ENCODE measurements at regions not wholly inside any gene's neighbourhood (a gene's known extent, or its start where the extent isn't known, plus 50 kb on each side); places are given as distances from the start of the nearest gene placed in this dataset.
"Not testable (repeated sequence)": the region's sequence is repeated elsewhere in the genome, so short reads cannot be mapped to it uniquely, and the experiment has no call there.

DNA sequence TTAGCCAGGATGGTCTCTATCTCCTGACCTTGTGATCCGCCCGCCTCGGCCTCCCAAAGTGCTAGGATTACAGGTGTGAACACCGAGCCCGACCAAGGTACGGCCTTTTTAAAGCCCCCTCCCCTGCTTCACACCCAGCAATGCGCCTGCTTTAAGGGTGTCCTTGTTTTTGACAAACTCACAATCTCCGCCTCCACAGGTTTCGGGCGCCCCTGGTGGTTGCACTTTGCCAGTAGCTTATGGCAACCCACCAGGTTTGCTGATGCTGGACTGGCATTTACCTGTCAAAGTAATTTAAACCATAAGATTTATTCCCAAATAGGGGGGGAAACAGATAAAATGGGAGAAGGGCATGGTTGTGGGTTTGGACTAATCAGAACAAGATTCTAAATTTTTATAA lies 883.6 kb downstream of the SPATA31A7 start:
- not testable (repeated sequence) for DNase-seq (ENCODE audit: extremely low spot score, unreplicated experiment); H3K4me1 Mint-ChIP-seq (ENCODE audit: unreplicated experiment); H3K4me3 Mint-ChIP-seq (ENCODE audit: unreplicated experiment); H3K27me3 Mint-ChIP-seq (ENCODE audit: unreplicated experiment); H3K9me3 Mint-ChIP-seq (ENCODE audit: unreplicated experiment); H3K36me3 Mint-ChIP-seq (ENCODE audit: unreplicated experiment); H3K27ac Mint-ChIP-seq (ENCODE audit: unreplicated experiment)

DNA sequence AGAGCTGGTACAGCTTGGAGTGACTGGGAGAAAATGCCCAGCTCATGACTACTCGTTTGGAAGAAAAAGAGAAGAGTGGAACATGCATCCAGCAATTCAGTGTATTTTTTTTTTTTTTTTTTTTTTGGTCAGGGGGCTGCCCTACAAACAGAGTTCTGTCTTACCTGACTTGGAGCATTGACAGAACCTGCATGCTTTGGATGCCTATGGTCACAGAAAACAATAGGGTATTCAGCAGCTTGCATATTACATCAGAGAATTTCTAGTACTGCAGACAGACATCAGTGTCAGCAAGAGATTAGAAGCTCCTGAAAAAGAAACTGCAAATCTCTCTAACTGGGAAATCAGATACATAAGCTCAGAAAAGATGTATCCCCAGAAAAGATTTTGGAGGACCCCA lies 894.4 kb downstream of the SPATA31A7 start:
- H3K27me3 Mint-ChIP-seq (ENCODE audit: unreplicated experiment); DNase-seq (ENCODE audit: extremely low spot score, unreplicated experiment); H3K36me3 Mint-ChIP-seq (ENCODE audit: unreplicated experiment); H3K4me3 Mint-ChIP-seq (ENCODE audit: unreplicated experiment); H3K4me1 Mint-ChIP-seq (ENCODE audit: unreplicated experiment); H3K27ac Mint-ChIP-seq (ENCODE audit: unreplicated experiment); H3K9me3 Mint-ChIP-seq (ENCODE audit: unreplicated experiment): not testable (repeated sequence)

GRCh38 chr9:62095714-62096345 lies 906.0 kb downstream of the SPATA31A7 start:
- not testable (repeated sequence) for H3K27ac Mint-ChIP-seq (ENCODE audit: unreplicated experiment); H3K4me1 Mint-ChIP-seq (ENCODE audit: unreplicated experiment); H3K27me3 Mint-ChIP-seq (ENCODE audit: unreplicated experiment); H3K36me3 Mint-ChIP-seq (ENCODE audit: unreplicated experiment); DNase-seq (ENCODE audit: extremely low spot score, unreplicated experiment); H3K4me3 Mint-ChIP-seq (ENCODE audit: unreplicated experiment); H3K9me3 Mint-ChIP-seq (ENCODE audit: unreplicated experiment)

GRCh38 chr9:62110486-62110885 lies 920.6 kb downstream of the SPATA31A7 start:
- not testable (repeated sequence) for H3K4me3 Mint-ChIP-seq (ENCODE audit: unreplicated experiment); H3K27ac Mint-ChIP-seq (ENCODE audit: unreplicated experiment); H3K27me3 Mint-ChIP-seq (ENCODE audit: unreplicated experiment); H3K9me3 Mint-ChIP-seq (ENCODE audit: unreplicated experiment); H3K36me3 Mint-ChIP-seq (ENCODE audit: unreplicated experiment); DNase-seq (ENCODE audit: extremely low spot score, unreplicated experiment); H3K4me1 Mint-ChIP-seq (ENCODE audit: unreplicated experiment)

- not testable (repeated sequence) for H3K9me3 Mint-ChIP-seq (ENCODE audit: unreplicated experiment); H3K36me3 Mint-ChIP-seq (ENCODE audit: unreplicated experiment); H3K27me3 Mint-ChIP-seq (ENCODE audit: unreplicated experiment); H3K4me3 Mint-ChIP-seq (ENCODE audit: unreplicated experiment); H3K4me1 Mint-ChIP-seq (ENCODE audit: unreplicated experiment); DNase-seq (ENCODE audit: extremely low spot score, unreplicated experiment); H3K27ac Mint-ChIP-seq (ENCODE audit: unreplicated experiment)
Observed at GRCh38 chr9:62116951-62117640, 927.3 kb downstream of the SPATA31A7 start.

GRCh38 chr9:62119656-62120055 lies 929.8 kb downstream of the SPATA31A7 start:
- H3K9me3 Mint-ChIP-seq (ENCODE audit: unreplicated experiment); DNase-seq (ENCODE audit: extremely low spot score, unreplicated experiment); H3K27me3 Mint-ChIP-seq (ENCODE audit: unreplicated experiment); H3K4me3 Mint-ChIP-seq (ENCODE audit: unreplicated experiment); H3K27ac Mint-ChIP-seq (ENCODE audit: unreplicated experiment); H3K36me3 Mint-ChIP-seq (ENCODE audit: unreplicated experiment); H3K4me1 Mint-ChIP-seq (ENCODE audit: unreplicated experiment): not testable (repeated sequence)

GRCh38 chr9:62125631-62126611 lies 936.1 kb downstream of the SPATA31A7 start:
- H3K4me3 Mint-ChIP-seq (ENCODE audit: unreplicated experiment); H3K36me3 Mint-ChIP-seq (ENCODE audit: unreplicated experiment); H3K9me3 Mint-ChIP-seq (ENCODE audit: unreplicated experiment): not testable (repeated sequence)

GRCh38 chr9:62135022-62135421 lies 945.2 kb downstream of the SPATA31A7 start:
- not testable (repeated sequence) for DNase-seq (ENCODE audit: extremely low spot score, unreplicated experiment); H3K4me1 Mint-ChIP-seq (ENCODE audit: unreplicated experiment); H3K4me3 Mint-ChIP-seq (ENCODE audit: unreplicated experiment); H3K36me3 Mint-ChIP-seq (ENCODE audit: unreplicated experiment); H3K9me3 Mint-ChIP-seq (ENCODE audit: unreplicated experiment); H3K27ac Mint-ChIP-seq (ENCODE audit: unreplicated experiment); H3K27me3 Mint-ChIP-seq (ENCODE audit: unreplicated experiment)

More at GRCh38 chr9:62125631-62126611, 936.1 kb downstream of the SPATA31A7 start:
- not testable (repeated sequence) for H3K4me1 Mint-ChIP-seq (ENCODE audit: unreplicated experiment); DNase-seq (ENCODE audit: extremely low spot score, unreplicated experiment); H3K27ac Mint-ChIP-seq (ENCODE audit: unreplicated experiment); H3K27me3 Mint-ChIP-seq (ENCODE audit: unreplicated experiment)

- H3K4me3 Mint-ChIP-seq (ENCODE audit: unreplicated experiment); H3K27me3 Mint-ChIP-seq (ENCODE audit: unreplicated experiment); H3K27ac Mint-ChIP-seq (ENCODE audit: unreplicated experiment); DNase-seq (ENCODE audit: extremely low spot score, unreplicated experiment); H3K36me3 Mint-ChIP-seq (ENCODE audit: unreplicated experiment); H3K9me3 Mint-ChIP-seq (ENCODE audit: unreplicated experiment); H3K4me1 Mint-ChIP-seq (ENCODE audit: unreplicated experiment): not testable (repeated sequence)
Observed at GRCh38 chr9:62145648-62146047, 955.8 kb downstream of the SPATA31A7 start.
